Gastroesophageal sphincter (tissue), 3 donors: ENCODE measurements at regions not wholly inside any gene's neighbourhood (a gene's known extent, or its start where the extent isn't known, plus 50 kb on each side); places are given as distances from the start of the nearest gene placed in this dataset.

Experiments
- POLR2A ChIP-seq, 2 donors: fragments of 450-650 bp; IDR thresholded peaks; one replicate each; pipeline ENCODE4 v1.6.1; 2017; ENCODE audit warnings: antibody characterized with exemption in 2 of 2, mild to moderate bottlenecking in 2 of 2, moderate library complexity in 1 of 2
- TF ChIP-seq, protein P1 (sequence below), 4 experiments: fragments of 200-600 bp in 2 of 4; fragments of 450-650 bp in 2 of 4; sonication (generic) in 1 of 4; IDR thresholded peaks; one replicate each; pipeline ENCODE4 v1.5.1; 2017 to 2019; ENCODE audit warnings: antibody characterized with exemption in 4 of 4, mild to moderate bottlenecking in 2 of 4, moderate library complexity in 2 of 4

DNA sequence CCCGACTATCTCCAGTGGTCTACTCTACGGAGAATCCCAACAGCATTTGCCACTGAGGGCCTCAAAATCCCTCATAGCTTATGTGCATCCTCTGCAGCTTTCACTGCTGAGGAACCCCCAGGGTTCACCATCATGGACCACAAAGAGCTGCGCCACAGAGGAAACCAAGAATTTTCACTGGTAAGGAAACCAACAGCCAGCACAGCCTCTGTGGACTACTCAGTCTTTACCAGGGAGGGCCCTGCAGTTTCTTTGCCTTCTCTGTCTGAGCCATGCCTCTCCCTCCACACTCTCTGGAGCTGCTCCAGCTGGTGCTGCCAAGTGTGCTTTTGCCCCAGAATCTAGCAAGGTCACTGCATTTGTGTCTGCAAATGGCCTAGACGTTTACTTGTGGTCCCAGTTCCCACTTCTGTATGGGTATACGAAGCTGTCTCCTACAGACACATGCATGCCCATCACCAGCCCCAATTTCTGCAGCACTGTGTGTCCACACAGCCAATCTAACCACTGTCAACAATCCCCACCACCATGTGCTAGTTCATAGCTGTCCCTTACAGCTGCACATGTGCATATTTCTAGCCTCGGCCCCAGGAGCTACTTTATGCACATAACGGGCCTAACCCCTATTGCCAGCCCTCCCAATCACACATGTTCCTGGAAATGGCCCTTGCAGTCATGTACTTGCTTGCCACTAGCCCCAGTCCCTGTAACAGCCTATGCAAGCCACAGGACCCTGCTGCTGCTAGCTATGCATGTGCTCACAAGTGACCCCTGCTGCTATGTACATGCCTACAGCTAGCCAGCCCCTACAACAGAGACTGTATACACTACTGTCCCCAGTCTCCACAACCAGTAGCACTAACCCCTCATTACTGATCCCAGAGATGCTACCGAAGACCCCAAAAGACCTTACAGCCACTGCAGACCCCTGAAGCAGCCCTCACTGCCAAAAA lies 1437.4 kb downstream of the CDH11 start:
- TF ChIP-seq, protein P1, sequence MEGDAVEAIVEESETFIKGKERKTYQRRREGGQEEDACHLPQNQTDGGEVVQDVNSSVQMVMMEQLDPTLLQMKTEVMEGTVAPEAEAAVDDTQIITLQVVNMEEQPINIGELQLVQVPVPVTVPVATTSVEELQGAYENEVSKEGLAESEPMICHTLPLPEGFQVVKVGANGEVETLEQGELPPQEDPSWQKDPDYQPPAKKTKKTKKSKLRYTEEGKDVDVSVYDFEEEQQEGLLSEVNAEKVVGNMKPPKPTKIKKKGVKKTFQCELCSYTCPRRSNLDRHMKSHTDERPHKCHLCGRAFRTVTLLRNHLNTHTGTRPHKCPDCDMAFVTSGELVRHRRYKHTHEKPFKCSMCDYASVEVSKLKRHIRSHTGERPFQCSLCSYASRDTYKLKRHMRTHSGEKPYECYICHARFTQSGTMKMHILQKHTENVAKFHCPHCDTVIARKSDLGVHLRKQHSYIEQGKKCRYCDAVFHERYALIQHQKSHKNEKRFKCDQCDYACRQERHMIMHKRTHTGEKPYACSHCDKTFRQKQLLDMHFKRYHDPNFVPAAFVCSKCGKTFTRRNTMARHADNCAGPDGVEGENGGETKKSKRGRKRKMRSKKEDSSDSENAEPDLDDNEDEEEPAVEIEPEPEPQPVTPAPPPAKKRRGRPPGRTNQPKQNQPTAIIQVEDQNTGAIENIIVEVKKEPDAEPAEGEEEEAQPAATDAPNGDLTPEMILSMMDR (IDR thresholded peaks at IDR 0.05), result no peak
- TF ChIP-seq POLR2A (IDR thresholded peaks at IDR 0.05), result no peak
